HFFc6 (cell line): ENCODE measurements at regions not wholly inside any gene's neighbourhood (a gene's known extent, or its start where the extent isn't known, plus 50 kb on each side); places are given as distances from the start of the nearest gene placed in this dataset.

ENCODE experiments used
- DNase-seq: peaks from one replicate; pipeline ENCODE4 v3.0.0-alpha.2; 2018
- H3K27ac Mint-ChIP-seq: 2 replicates; pipeline ENCODE4 v1.8.0; 2020; ENCODE audit warnings: mild to moderate bottlenecking, mixed read lengths
- H3K27me3 Mint-ChIP-seq: 2 replicates; pipeline ENCODE4 v1.8.0; 2021; ENCODE audit warnings: mild to moderate bottlenecking, moderate library complexity, mixed read lengths; ENCODE audit not compliant: insufficient read depth
- H3K36me3 Mint-ChIP-seq: 2 replicates; pipeline ENCODE4 v1.8.0; 2021; ENCODE audit warnings: low read depth, mixed read lengths
- H3K4me1 Mint-ChIP-seq: 2 replicates; pipeline ENCODE4 v1.8.0; 2020; ENCODE audit warnings: low read depth, mixed read lengths
- H3K4me3 Mint-ChIP-seq: 2 replicates; pipeline ENCODE4 v1.8.0; 2020; ENCODE audit warnings: mild to moderate bottlenecking, moderate library complexity, mixed read lengths
- H3K9me3 Mint-ChIP-seq: 2 replicates; pipeline ENCODE4 v1.8.0; 2020; ENCODE audit warnings: mild to moderate bottlenecking, mixed read lengths
- TF ChIP-seq, protein P1 (sequence below): fragments of 200-600 bp; sonication (generic); IDR thresholded peaks from 2 replicates; pipeline ENCODE4 v1.5.0; 2021; ENCODE audit warnings: antibody characterized with exemption, mild to moderate bottlenecking

DNA sequence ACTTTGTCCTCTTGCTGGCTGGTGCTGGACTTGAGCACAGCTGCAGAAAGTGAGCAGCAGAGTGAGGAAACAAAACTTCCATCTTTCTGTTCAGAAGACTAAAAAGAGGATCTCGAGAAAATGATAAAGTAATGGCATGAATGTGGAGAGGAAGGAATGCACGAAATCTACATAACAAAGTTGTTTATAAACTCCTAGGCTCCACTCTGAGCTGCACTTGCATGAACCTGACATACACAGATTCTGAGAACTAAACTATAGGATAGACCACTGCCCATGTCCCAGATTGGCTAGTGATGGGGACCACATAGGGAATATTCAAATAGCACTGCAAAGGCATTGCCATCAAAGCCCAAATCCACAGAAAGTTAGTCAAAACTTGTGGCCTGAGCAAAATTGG, 121.1 kb upstream of the MON1B start:
- Mint-ChIP-seq H3K4me3 (no peak overlapping the region), H3K27me3 (peaks cover 2% of the 10 kb centered on the region; the same call in 1 of the 2 replicates), H3K36me3 (no peaks in the 10 kb centered on the region; the same call in 1 of the 2 replicates), H3K9me3 (peaks cover 37% of the 10 kb centered on the region), H3K4me1 (no peaks in the 10 kb centered on the region), H3K27ac (no peak overlapping the region)
- DNase-seq = no peak
- TF ChIP-seq, protein P1, sequence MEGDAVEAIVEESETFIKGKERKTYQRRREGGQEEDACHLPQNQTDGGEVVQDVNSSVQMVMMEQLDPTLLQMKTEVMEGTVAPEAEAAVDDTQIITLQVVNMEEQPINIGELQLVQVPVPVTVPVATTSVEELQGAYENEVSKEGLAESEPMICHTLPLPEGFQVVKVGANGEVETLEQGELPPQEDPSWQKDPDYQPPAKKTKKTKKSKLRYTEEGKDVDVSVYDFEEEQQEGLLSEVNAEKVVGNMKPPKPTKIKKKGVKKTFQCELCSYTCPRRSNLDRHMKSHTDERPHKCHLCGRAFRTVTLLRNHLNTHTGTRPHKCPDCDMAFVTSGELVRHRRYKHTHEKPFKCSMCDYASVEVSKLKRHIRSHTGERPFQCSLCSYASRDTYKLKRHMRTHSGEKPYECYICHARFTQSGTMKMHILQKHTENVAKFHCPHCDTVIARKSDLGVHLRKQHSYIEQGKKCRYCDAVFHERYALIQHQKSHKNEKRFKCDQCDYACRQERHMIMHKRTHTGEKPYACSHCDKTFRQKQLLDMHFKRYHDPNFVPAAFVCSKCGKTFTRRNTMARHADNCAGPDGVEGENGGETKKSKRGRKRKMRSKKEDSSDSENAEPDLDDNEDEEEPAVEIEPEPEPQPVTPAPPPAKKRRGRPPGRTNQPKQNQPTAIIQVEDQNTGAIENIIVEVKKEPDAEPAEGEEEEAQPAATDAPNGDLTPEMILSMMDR = no peak

DNA sequence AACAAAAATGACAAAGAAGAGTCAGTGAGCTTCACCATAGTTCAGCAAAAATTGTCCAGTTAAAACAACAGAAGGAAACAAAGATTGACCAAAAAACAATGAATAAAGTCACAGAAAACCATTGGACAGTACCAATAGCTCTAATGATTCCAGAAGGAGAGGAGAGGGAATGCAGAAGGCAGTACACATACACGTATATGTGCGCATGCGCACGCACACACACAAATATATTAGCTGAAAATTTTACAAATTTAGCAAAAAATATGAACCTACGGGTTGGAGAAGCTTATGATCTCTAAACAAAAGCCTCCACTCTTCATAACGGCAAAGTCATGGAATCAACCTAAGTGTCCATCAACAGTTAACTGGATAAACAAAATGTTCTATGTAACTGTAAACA, 120.3 kb upstream of the MON1B start:
- Mint-ChIP-seq H3K36me3 (no peaks in the 10 kb centered on the region; the same call in 1 of the 2 replicates), H3K9me3 (peaks cover 37% of the 10 kb centered on the region), H3K27ac (no peak overlapping the region), H3K4me3 (no peak overlapping the region), H3K4me1 (no peaks in the 10 kb centered on the region), H3K27me3 (peaks cover 2% of the 10 kb centered on the region; the same call in 1 of the 2 replicates)
- TF ChIP-seq, protein P1 = no peak
- no peak for DNase-seq

DNA sequence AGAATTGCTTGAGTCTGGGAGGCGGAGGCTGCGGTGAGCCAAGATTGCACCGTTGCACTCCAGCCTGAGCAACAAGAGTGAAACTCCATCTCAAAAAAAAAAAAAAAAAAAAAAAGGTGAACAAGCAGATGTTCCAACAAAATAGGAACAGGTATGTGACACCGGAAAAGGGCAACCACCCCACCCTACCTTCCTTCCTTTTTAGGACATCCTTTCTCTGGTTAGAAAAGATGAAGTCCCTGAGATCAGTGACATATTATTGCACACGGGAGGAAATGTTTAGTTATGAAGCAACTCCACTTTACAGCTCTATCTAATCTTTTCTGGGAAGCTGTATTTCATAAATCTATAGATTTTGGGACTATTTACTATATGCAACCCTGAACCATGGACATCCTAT, 114.2 kb upstream of the MON1B start:
- Mint-ChIP-seq H3K4me3 (no peak overlapping the region), H3K27me3 (no peaks in the 10 kb centered on the region), H3K4me1 (no peaks in the 10 kb centered on the region), H3K36me3 (no peaks in the 10 kb centered on the region), H3K27ac (no peak overlapping the region), H3K9me3 (peaks cover 22% of the 10 kb centered on the region)
- TF ChIP-seq, protein P1 = no peak
- DNase-seq = no peak

DNA sequence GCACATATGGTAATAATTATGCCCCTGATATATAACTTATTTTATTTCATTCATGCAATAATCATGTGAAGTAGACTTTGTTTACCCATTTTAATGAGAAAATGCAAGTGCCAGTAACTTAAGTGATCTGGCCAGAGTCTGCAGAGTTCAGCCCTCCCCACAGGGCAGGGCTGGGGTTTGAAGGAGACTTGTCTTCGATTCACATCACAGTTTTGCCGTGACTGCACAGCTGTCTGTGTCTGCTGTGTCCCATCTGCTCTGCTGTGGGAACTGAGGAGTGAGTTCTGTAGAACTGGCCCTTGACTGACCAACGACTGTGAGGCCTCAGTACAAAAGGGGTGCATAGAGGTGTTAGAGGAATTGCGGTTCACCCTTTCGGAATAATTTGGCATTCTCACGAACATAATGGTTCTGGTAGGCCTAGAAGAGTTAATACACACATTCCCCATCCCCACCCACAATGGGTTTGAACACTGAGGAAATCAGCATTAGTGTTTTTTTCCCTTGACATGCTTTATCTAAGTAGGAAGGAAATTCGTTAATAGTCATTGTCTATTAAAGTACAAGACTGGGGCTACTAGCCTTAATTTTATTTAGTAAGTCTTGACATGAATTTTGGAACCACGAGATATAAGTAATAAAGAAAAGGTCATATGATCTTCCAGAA, 113.6 kb upstream of the MON1B start:
- Mint-ChIP-seq H3K4me3 (no peak overlapping the region), H3K9me3 (peaks cover 22% of the 10 kb centered on the region), H3K36me3 (no peaks in the 10 kb centered on the region), H3K27ac (no peak overlapping the region), H3K4me1 (no peaks in the 10 kb centered on the region), H3K27me3 (no peaks in the 10 kb centered on the region)
- no peak for DNase-seq
- TF ChIP-seq, protein P1 = no peak

DNA sequence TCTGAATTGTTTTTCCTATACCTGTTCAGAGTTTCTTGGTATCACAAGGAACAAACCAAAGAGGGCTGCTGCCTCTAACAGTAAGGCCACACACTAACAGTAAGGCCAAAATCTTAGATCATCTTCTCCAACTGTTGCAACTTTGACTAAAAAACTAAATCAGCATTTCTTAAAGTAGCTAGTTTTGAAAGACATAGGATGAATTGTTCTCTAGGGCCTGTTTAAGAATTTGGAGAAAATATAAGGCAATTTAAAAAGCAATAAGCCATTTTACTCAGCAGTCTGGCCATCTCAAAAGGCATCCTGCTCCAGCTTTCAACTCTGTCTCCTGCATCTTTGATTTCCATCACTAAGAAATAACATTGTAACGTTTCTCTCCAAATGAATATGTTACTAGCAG, 105.0 kb upstream of the MON1B start:
- H3K4me1 Mint-ChIP-seq = no peaks in the 10 kb centered on the region
- no peaks in the 10 kb centered on the region for H3K27me3 Mint-ChIP-seq
- peaks cover 4% of the 10 kb centered on the region; the same call in 1 of the 2 replicates for H3K36me3 Mint-ChIP-seq
- no peak for DNase-seq
- TF ChIP-seq, protein P1 = no peak
- H3K27ac Mint-ChIP-seq = no peak overlapping the region
- no peak overlapping the region for H3K4me3 Mint-ChIP-seq
- peaks cover 26% of the 10 kb centered on the region for H3K9me3 Mint-ChIP-seq
